ENCODE measurements at regions not wholly inside any gene's neighbourhood (a gene's known extent, or its start where the extent isn't known, plus 50 kb on each side); places are given as distances from the start of the nearest gene placed in this dataset.

GRCh38 chr3:40976241-40976640 is 223.1 kb upstream of the CTNNB1 start:
- H3K4me1 ChIP-seq (ENCODE audit: control insufficient read depth, extremely low read depth, insufficient read depth, low read length), result peaks cover 2% of the 10 kb centered on the region
- dilution Hi-C loops (cut with MboI; ENCODE audit: extremely low pct_ligation_motif_present, low sequenced_read_pairs), result no loop called here
- FAIRE-seq, result no peak

GRCh38 chr3:40978442-40978841 is 220.9 kb upstream of the CTNNB1 start:
- Histone ChIP-seq H3K36me3 (ENCODE audit: control insufficient read depth in 2 of 2, extremely low read depth in 1 of 2, insufficient read depth in 2 of 2, low read length in 2 of 2) (no peaks in the 10 kb centered on the region), H3K9ac (ENCODE audit: control insufficient read depth, extremely low read depth, insufficient read depth, low read length) (no peak overlapping the region), H3K4me2 (ENCODE audit: control insufficient read depth, extremely low read depth, insufficient read depth, low read depth, low read length) (no peak overlapping the region), H3K27me3 (ENCODE audit: control insufficient read depth, extremely low read depth, insufficient read depth, low read length) (no peaks in the 10 kb centered on the region), H3K4me1 (ENCODE audit: control insufficient read depth, extremely low read depth, insufficient read depth, low read length) (no peaks in the 10 kb centered on the region), H3K79me2 (ENCODE audit: control insufficient read depth, insufficient read depth, low read length) (no peaks in the 10 kb centered on the region), H3K9me1 (ENCODE audit: control insufficient read depth, extremely low read depth, insufficient read depth, low read length) (no peaks in the 10 kb centered on the region), H2AFZ (ENCODE audit: control insufficient read depth, low read length) (no peak overlapping the region), H4K20me1 (ENCODE audit: control insufficient read depth, extremely low read depth, insufficient read depth, low read length) (no peaks in the 10 kb centered on the region), H3K9me3 (ENCODE audit: control insufficient read depth, low read depth, low read length) (no peaks in the 10 kb centered on the region), H3K4me3 (ENCODE audit: control insufficient read depth in 2 of 3, extremely low read depth in 1 of 3, insufficient read depth in 2 of 3, low read depth in 1 of 3, low read length in 3 of 3) (no peak overlapping the region), H3K27ac (ENCODE audit: control insufficient read depth, insufficient read depth, low read length) (no peak overlapping the region)
- FAIRE-seq (no peak), DNase-seq (ENCODE audit: low read depth, low spot score) (no peak)
- no peak for TF ChIP-seq CTCF (optimal IDR thresholded peaks at IDR 0.05 in 1 of 3, IDR thresholded peaks at IDR 0.05 in 1 of 3, conservative IDR thresholded peaks at IDR 0.05 in 1 of 3; ENCODE audit: extremely low read depth in 1 of 3, insufficient read depth in 2 of 3, low read length in 3 of 3)
- no peak for TF ChIP-seq EZH2 (IDR thresholded peaks at IDR 0.05; ENCODE audit: low read length)
- dilution Hi-C loops (cut with MboI; ENCODE audit: extremely low pct_ligation_motif_present, low sequenced_read_pairs), result no loop called here

More at GRCh38 chr3:40976241-40976640, 223.1 kb upstream of the CTNNB1 start:
- no peak overlapping the region for H2AFZ ChIP-seq (ENCODE audit: control insufficient read depth, low read length)
- no peaks in the 10 kb centered on the region for H3K36me3 ChIP-seq (ENCODE audit: control insufficient read depth in 2 of 2, extremely low read depth in 1 of 2, insufficient read depth in 2 of 2, low read length in 2 of 2)
- no peaks in the 10 kb centered on the region for H3K9me1 ChIP-seq (ENCODE audit: control insufficient read depth, extremely low read depth, insufficient read depth, low read length)
- no peak overlapping the region for H3K27ac ChIP-seq (ENCODE audit: control insufficient read depth, insufficient read depth, low read length)
- no peaks in the 10 kb centered on the region for H3K27me3 ChIP-seq (ENCODE audit: control insufficient read depth, extremely low read depth, insufficient read depth, low read length)
- no peak for TF ChIP-seq EZH2 (IDR thresholded peaks at IDR 0.05; ENCODE audit: low read length)
- no peak for TF ChIP-seq CTCF (optimal IDR thresholded peaks at IDR 0.05 in 1 of 3, IDR thresholded peaks at IDR 0.05 in 1 of 3, conservative IDR thresholded peaks at IDR 0.05 in 1 of 3; ENCODE audit: extremely low read depth in 1 of 3, insufficient read depth in 2 of 3, low read length in 3 of 3)
- no peak overlapping the region for H3K4me2 ChIP-seq (ENCODE audit: control insufficient read depth, extremely low read depth, insufficient read depth, low read depth, low read length)
- no peak overlapping the region for H3K9ac ChIP-seq (ENCODE audit: control insufficient read depth, extremely low read depth, insufficient read depth, low read length)
- H3K4me3 ChIP-seq (ENCODE audit: control insufficient read depth in 2 of 3, extremely low read depth in 1 of 3, insufficient read depth in 2 of 3, low read depth in 1 of 3, low read length in 3 of 3), result no peak overlapping the region
- H4K20me1 ChIP-seq (ENCODE audit: control insufficient read depth, extremely low read depth, insufficient read depth, low read length), result no peaks in the 10 kb centered on the region
- H3K9me3 ChIP-seq (ENCODE audit: control insufficient read depth, low read depth, low read length), result no peaks in the 10 kb centered on the region
- no peaks in the 10 kb centered on the region for H3K79me2 ChIP-seq (ENCODE audit: control insufficient read depth, insufficient read depth, low read length)
- DNase-seq (ENCODE audit: low read depth, low spot score), result no peak

All from keratinocyte (primary cell).